ENCODE measurements at regions not wholly inside any gene's neighbourhood (a gene's known extent, or its start where the extent isn't known, plus 50 kb on each side); places are given as distances from the start of the nearest gene placed in this dataset.

GRCh38 chr2:238632181-238633060 lies 205.7 kb downstream of the ASB1 start:
- no peak for TF ChIP-seq PATZ1 (CRISPR knock-in tag; IDR thresholded peaks at IDR 0.05; ENCODE audit: borderline replicate concordance)
- no peak for TF ChIP-seq CSDC2 (CRISPR knock-in tag; IDR thresholded peaks at IDR 0.05)
- TF ChIP-seq TOX (CRISPR knock-in tag; IDR thresholded peaks at IDR 0.05; ENCODE audit: borderline replicate concordance): no peak
- TF ChIP-seq SNAI2 (CRISPR knock-in tag; IDR thresholded peaks at IDR 0.05): no peak
- no peak for TF ChIP-seq PPARA (CRISPR knock-in tag; IDR thresholded peaks at IDR 0.05; ENCODE audit: borderline replicate concordance)
- no peak for TF ChIP-seq ISL1 (CRISPR knock-in tag; IDR thresholded peaks at IDR 0.05)
- TF ChIP-seq ARNTL (CRISPR knock-in tag; IDR thresholded peaks at IDR 0.05; ENCODE audit: borderline replicate concordance, low read depth): no peak
- TF ChIP-seq RARB (CRISPR knock-in tag; IDR thresholded peaks at IDR 0.05): no peak
- no peak for TF ChIP-seq CREB5 (CRISPR knock-in tag; IDR thresholded peaks at IDR 0.05; ENCODE audit: low read depth)
- TF ChIP-seq OSR1 (CRISPR knock-in tag; IDR thresholded peaks at IDR 0.05): no peak
- no peak for TF ChIP-seq ZFP3 (CRISPR knock-in tag; IDR thresholded peaks at IDR 0.05)
- no peak for TF ChIP-seq BACH2 (CRISPR knock-in tag; IDR thresholded peaks at IDR 0.05; ENCODE audit: borderline replicate concordance)
- TF ChIP-seq, protein P1, sequence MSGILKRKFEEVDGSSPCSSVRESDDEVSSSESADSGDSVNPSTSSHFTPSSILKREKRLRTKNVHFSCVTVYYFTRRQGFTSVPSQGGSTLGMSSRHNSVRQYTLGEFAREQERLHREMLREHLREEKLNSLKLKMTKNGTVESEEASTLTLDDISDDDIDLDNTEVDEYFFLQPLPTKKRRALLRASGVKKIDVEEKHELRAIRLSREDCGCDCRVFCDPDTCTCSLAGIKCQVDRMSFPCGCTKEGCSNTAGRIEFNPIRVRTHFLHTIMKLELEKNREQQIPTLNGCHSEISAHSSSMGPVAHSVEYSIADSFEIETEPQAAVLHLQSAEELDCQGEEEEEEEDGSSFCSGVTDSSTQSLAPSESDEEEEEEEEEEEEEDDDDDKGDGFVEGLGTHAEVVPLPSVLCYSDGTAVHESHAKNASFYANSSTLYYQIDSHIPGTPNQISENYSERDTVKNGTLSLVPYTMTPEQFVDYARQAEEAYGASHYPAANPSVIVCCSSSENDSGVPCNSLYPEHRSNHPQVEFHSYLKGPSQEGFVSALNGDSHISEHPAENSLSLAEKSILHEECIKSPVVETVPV (CRISPR knock-in tag; IDR thresholded peaks at IDR 0.05): no peak
- no peak for TF ChIP-seq POU6F1 (CRISPR knock-in tag; IDR thresholded peaks at IDR 0.05; ENCODE audit: borderline replicate concordance, low read depth)
